Mesenchymal stem cell (in vitro differentiated cells and primary cell): ENCODE measurements at regions not wholly inside any gene's neighbourhood (a gene's known extent, or its start where the extent isn't known, plus 50 kb on each side); places are given as distances from the start of the nearest gene placed in this dataset.
"Not testable (repeated sequence)": the region's sequence is repeated elsewhere in the genome, so short reads cannot be mapped to it uniquely, and the experiment has no call there.

ENCODE experiments used
- DNase-seq: peaks from one replicate; pipeline ENCODE4 v3.0.0-alpha.2; 2013
- H2AFZ ChIP-seq: one replicate; pipeline ENCODE4 v1.6.1; 2013; ENCODE audit warnings: low read depth, mild to moderate bottlenecking, control low read depth, inconsistent platforms, low read length, moderate library complexity
- H2AK5ac ChIP-seq: 2 replicates; pipeline ENCODE4 v1.6.1; 2013; ENCODE audit warnings: low read length, moderate library complexity, mild to moderate bottlenecking, inconsistent platforms; ENCODE audit not compliant: severe bottlenecking
- H2BK120ac ChIP-seq: one replicate; pipeline ENCODE4 v1.6.1; 2013; ENCODE audit warnings: low read depth, mild to moderate bottlenecking, inconsistent platforms, low read length, moderate library complexity
- H2BK12ac ChIP-seq, 2 experiments: one replicate each; pipeline ENCODE4 v1.6.1; 2013; ENCODE audit warnings: inconsistent platforms in 2 of 2, low read length in 2 of 2, mild to moderate bottlenecking in 2 of 2, moderate library complexity in 2 of 2, control low read depth in 1 of 2
- H2BK15ac ChIP-seq: one replicate; pipeline ENCODE4 v1.6.1; 2013; ENCODE audit warnings: mild to moderate bottlenecking, low read depth, inconsistent platforms; ENCODE audit not compliant: poor library complexity, severe bottlenecking
- H2BK5ac ChIP-seq: 2 replicates; pipeline ENCODE4 v1.6.1; 2013; ENCODE audit warnings: low read depth, mild to moderate bottlenecking, low read length, control low read depth, inconsistent platforms; ENCODE audit not compliant: poor library complexity, severe bottlenecking
- H3K14ac ChIP-seq, 2 experiments: one replicate each; pipeline ENCODE4 v1.6.1; 2013; ENCODE audit warnings: inconsistent platforms in 2 of 2, low read length in 2 of 2, control low read depth in 1 of 2, mild to moderate bottlenecking in 1 of 2, moderate library complexity in 1 of 2
- H3K18ac ChIP-seq, 2 experiments: one replicate each; pipeline ENCODE4 v1.6.1; 2013; ENCODE audit warnings: inconsistent platforms in 2 of 2, low read length in 2 of 2, control low read depth in 1 of 2, low read depth in 1 of 2, mild to moderate bottlenecking in 1 of 2
- H3K23ac ChIP-seq, 2 experiments: one replicate each; pipeline ENCODE4 v1.6.1; 2013; ENCODE audit warnings: inconsistent platforms in 2 of 2, low read length in 2 of 2, mild to moderate bottlenecking in 2 of 2, moderate library complexity in 2 of 2, control low read depth in 1 of 2
- H3K27ac ChIP-seq: 2 replicates; pipeline ENCODE4 v1.5.1; 2013; ENCODE audit warnings: mild to moderate bottlenecking, moderate library complexity, low read length, control low read depth, inconsistent platforms; ENCODE audit not compliant: poor library complexity, severe bottlenecking
- H3K27me3 ChIP-seq, 2 experiments: 2 replicates each; pipeline versions ENCODE4 v1.6.1 to v1.7.0; 2013; ENCODE audit warnings: low read length in 2 of 2, mild to moderate bottlenecking in 2 of 2, moderate library complexity in 2 of 2, control low read depth in 1 of 2, inconsistent platforms in 1 of 2; ENCODE audit not compliant: control insufficient read depth in 1 of 2, insufficient read depth in 1 of 2
- H3K36me3 ChIP-seq, 2 experiments: 2 replicates each; pipeline versions ENCODE4 v1.6.1 to v1.7.0; 2013; ENCODE audit warnings: low read length in 2 of 2, control low read depth in 1 of 2, inconsistent platforms in 1 of 2, low read depth in 1 of 2, mild to moderate bottlenecking in 1 of 2; ENCODE audit not compliant: insufficient read depth in 2 of 2, control insufficient read depth in 1 of 2
- H3K4ac ChIP-seq, 2 experiments: one replicate each; pipeline ENCODE4 v1.6.1; 2013; ENCODE audit warnings: inconsistent platforms in 2 of 2, low read length in 2 of 2, mild to moderate bottlenecking in 2 of 2, moderate library complexity in 2 of 2, control low read depth in 1 of 2, low read depth in 1 of 2
- H3K4me1 ChIP-seq: 2 replicates; pipeline ENCODE4 v1.6.1; 2013; ENCODE audit warnings: low read depth, low read length, control low read depth; ENCODE audit not compliant: control insufficient read depth, insufficient read depth
- H3K4me2 ChIP-seq: 2 replicates; pipeline ENCODE4 v1.6.1; 2013; ENCODE audit warnings: low read length, mild to moderate bottlenecking, inconsistent platforms; ENCODE audit not compliant: poor library complexity, severe bottlenecking
- H3K4me3 ChIP-seq, 2 experiments: 2 replicates each; pipeline versions ENCODE4 v1.5.1 to v1.7.0; 2013; ENCODE audit warnings: low read length in 2 of 2, mild to moderate bottlenecking in 2 of 2, control low read depth in 1 of 2, low read depth in 1 of 2; ENCODE audit not compliant: insufficient read depth in 1 of 2
- H3K79me1 ChIP-seq: replicated peaks from 2 replicates; pipeline ENCODE4 v1.6.1; 2013; ENCODE audit warnings: mild to moderate bottlenecking, control low read depth, low read length, inconsistent platforms; ENCODE audit not compliant: poor library complexity, severe bottlenecking
- H3K9ac ChIP-seq: 2 replicates; pipeline ENCODE4 v1.7.0; 2013; ENCODE audit warnings: mild to moderate bottlenecking, low read length, moderate library complexity
- H3K9me3 ChIP-seq: 2 replicates; pipeline ENCODE4 v1.7.0; 2013; ENCODE audit warnings: mild to moderate bottlenecking, low read length; ENCODE audit not compliant: control insufficient read depth
- H4K8ac ChIP-seq: one replicate; pipeline ENCODE4 v1.6.1; 2013; ENCODE audit warnings: inconsistent platforms, mild to moderate bottlenecking, low read length, moderate library complexity
- H4K91ac ChIP-seq: one replicate; pipeline ENCODE4 v1.6.1; 2013; ENCODE audit warnings: mild to moderate bottlenecking, low read length, inconsistent platforms
- WGBS: methylation state at CpG from one replicate; pipeline ENCODE4 v1.1.7; 2013; ENCODE audit warnings: mixed read lengths; 5-methylcytosine and 5-hydroxymethylcytosine counted together

DNA sequence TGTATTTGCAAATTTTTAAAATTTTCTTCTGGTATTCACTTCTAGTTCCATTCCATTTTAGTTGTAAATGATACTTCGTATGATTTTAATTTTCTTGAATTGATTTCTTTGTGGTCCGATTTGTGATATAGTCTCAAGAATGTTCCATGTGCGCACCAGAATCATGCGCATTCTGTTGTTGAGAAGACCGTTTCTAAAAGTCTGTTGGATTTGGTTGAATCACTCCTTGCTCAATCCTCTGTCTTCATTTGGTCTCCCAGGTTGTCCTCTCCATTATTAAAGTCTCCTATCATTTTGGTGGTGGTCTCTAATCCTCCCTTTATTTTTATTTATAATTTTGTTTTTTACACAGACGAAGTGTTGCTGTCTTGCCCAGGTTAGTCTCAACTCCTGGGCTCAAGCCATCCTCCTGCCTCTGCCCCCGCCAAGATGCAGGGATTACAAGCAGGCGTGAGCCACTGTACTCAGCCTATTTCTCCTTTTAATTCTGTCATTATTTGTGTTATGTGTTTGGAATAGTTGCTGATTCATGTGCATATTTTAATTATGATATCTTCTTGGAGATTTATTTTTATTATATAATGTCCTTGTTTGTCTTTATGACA is 1490.8 kb downstream of the FOXD4L5 start:
- H2AFZ ChIP-seq, H2BK12ac ChIP-seq, H2BK15ac ChIP-seq, H3K9me3 ChIP-seq, H3K23ac ChIP-seq, H3K4ac ChIP-seq, H3K27me3 ChIP-seq, H3K18ac ChIP-seq, H2AK5ac ChIP-seq, H4K91ac ChIP-seq, H2BK5ac ChIP-seq, H4K8ac ChIP-seq, H2BK120ac ChIP-seq, H3K36me3 ChIP-seq, H3K4me1 ChIP-seq, H3K14ac ChIP-seq, H3K4me3 ChIP-seq, H3K9ac ChIP-seq, DNase-seq, H3K79me1 ChIP-seq, H3K27ac ChIP-seq, H3K4me2 ChIP-seq: not testable (repeated sequence)
- 59% methylated on average over 5 of the region's 8 CpGs for WGBS

DNA sequence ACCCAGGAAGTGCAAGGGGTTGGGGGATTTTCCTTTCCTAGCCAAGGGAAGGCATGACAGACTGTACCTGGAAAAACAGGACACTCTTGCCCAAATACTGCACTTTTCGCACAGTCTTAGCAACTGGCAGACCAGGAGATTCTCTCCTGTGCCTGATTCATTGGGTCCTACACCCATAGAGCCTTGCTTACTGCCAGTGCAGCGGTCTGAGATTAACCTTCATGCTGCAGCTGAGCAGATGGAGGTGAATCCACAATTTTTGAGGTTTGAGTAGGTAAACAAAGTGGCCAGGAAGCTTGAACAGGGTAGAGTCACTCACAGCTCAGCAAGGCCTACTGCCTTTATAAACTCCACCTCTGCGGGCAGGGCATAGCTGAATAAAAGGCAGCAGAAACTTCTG is 1497.6 kb downstream of the FOXD4L5 start:
- H3K4me1 ChIP-seq, H4K91ac ChIP-seq: not testable (repeated sequence)

DNA sequence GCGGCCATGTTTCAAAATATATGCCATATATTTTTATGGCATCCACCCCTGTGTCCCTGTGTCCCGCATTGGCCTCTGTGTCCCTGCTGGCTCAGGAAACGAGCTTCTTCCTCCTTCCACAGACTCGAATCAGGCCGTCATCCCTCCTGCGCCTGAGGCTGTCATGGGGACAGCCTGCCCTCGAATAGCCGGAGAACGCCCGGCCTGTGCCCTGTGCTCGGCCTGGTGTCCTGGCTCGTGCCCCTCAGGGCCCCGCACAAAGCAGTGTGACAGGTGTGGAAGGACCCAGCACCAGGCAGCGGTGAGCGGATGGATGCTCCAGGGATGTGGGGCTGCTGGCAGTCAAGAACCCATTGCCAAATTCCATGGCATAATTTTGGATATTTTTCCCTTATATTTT is 1500.0 kb downstream of the FOXD4L5 start:
- H3K27ac ChIP-seq, H3K14ac ChIP-seq, H3K79me1 ChIP-seq, H2BK5ac ChIP-seq, H3K4me2 ChIP-seq, H2BK15ac ChIP-seq, H4K91ac ChIP-seq, H3K27me3 ChIP-seq, H4K8ac ChIP-seq, H3K23ac ChIP-seq, H2AFZ ChIP-seq, H2BK12ac ChIP-seq, H3K9me3 ChIP-seq, H3K9ac ChIP-seq, H3K4me3 ChIP-seq, H3K4ac ChIP-seq, H3K36me3 ChIP-seq, DNase-seq, H2AK5ac ChIP-seq, H3K4me1 ChIP-seq, H2BK120ac ChIP-seq, H3K18ac ChIP-seq: not testable (repeated sequence)
- 88% methylated on average over 10 of the region's 15 CpGs for WGBS

More for the DNA sequence above, 1497.6 kb downstream of the FOXD4L5 start:
- not testable (repeated sequence) for H3K27me3 ChIP-seq, H3K18ac ChIP-seq, H2BK12ac ChIP-seq, H3K9me3 ChIP-seq, H2AFZ ChIP-seq, H3K9ac ChIP-seq, DNase-seq, H3K4me2 ChIP-seq, H4K8ac ChIP-seq, H3K79me1 ChIP-seq, H3K14ac ChIP-seq, H3K36me3 ChIP-seq, H3K4ac ChIP-seq, H3K4me3 ChIP-seq, H2BK5ac ChIP-seq, H2BK15ac ChIP-seq, H2BK120ac ChIP-seq, H2AK5ac ChIP-seq, H3K27ac ChIP-seq, H3K23ac ChIP-seq
- WGBS = 20% methylated on average over 3 of the region's 3 CpGs

DNA sequence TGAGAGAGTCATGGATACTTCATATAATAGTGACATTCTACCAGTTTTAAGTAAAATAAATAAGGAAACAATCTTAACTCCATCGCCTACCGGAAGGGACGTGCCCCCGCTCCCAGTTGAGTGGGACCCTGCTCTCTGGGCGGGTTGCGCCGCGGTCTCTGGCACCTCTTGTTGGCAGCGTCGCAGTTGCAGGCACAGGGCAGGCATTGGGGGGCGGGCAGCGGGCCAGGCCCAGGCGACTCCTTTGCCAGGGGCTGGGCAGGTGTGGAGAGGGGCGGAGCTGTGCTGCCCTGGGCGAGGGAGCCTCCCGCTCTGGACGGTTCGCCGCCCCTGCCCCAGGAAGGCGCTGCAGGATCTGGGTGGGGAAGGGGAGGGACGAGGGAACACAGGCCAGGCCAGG is 1500.6 kb downstream of the FOXD4L5 start:
- DNase-seq, H3K4me1 ChIP-seq, H4K8ac ChIP-seq, H3K9me3 ChIP-seq, H3K18ac ChIP-seq, H3K36me3 ChIP-seq, H2BK15ac ChIP-seq, H3K23ac ChIP-seq, H3K27me3 ChIP-seq, H3K79me1 ChIP-seq, H2AFZ ChIP-seq, H3K9ac ChIP-seq, H2BK120ac ChIP-seq, H2BK5ac ChIP-seq, H3K4me3 ChIP-seq, H3K4me2 ChIP-seq, H4K91ac ChIP-seq, H3K14ac ChIP-seq, H3K27ac ChIP-seq, H2AK5ac ChIP-seq, H2BK12ac ChIP-seq, H3K4ac ChIP-seq: not testable (repeated sequence)
- WGBS = 95% methylated on average over 8 of the region's 21 CpGs
